IPS-NIHi11 (cell line): ENCODE measurements at regions not wholly inside any gene's neighbourhood (a gene's known extent, or its start where the extent isn't known, plus 50 kb on each side); places are given as distances from the start of the nearest gene placed in this dataset.

Experiments used
- DNase-seq: peaks from one replicate; pipeline ENCODE4 v3.0.0; 2012; ENCODE audit warnings: mixed read lengths, low spot score

DNA sequence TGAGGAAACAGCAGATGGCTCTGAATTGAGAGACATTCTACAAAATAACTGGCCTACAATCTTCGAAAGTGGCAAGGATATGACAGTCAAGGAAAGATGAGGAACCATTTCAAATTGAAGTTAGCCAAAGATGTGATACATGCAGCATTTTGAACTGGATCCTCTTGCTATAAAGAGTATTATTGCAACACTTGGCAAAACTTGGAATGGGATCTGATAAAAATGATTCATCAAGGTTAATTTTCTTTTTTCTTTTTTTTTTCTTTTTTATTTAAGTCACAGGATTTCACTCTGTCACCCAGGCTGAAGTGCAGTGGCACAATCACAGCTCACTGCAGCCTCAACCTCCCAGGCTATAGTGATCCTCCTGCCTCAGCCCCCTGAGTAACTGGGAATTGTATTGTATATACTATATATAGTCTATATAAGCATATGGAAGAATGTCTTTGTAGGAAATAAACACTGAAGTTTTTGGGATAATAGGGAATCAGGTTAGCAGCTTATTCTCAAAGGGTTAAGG lies 49.8 kb upstream of the GJA8 start:
- no peak for DNase-seq
